Thoracic aorta (tissue), 2 donors: ENCODE measurements at regions not wholly inside any gene's neighbourhood (a gene's known extent, or its start where the extent isn't known, plus 50 kb on each side); places are given as distances from the start of the nearest gene placed in this dataset.

Source experiments
- ATAC-seq: fragments of 150-250 bp; one replicate; pipeline ENCODE4 v1.8.0; 2017; ENCODE audit warnings: low read depth; ENCODE audit not compliant: insufficient number of reproducible peaks, low FRiP score
- DNase-seq: peaks from one replicate; pipeline ENCODE4 v3.0.0-alpha.2; 2020; ENCODE audit warnings: low spot score
- H3K27ac ChIP-seq, 2 donors: fragments of 200-600 bp; sonication (generic); 1 replicate in 1 of 2; 2 replicates in 1 of 2; pipeline ENCODE4 v1.5.1; 2016; ENCODE audit warnings: mild to moderate bottlenecking in 2 of 2, moderate library complexity in 2 of 2
- H3K27me3 ChIP-seq: fragments of 200-600 bp; sonication (generic); replicated peaks from 2 replicates; pipeline ENCODE4 v1.6.0; 2016; ENCODE audit warnings: mild to moderate bottlenecking; ENCODE audit not compliant: insufficient read depth
- H3K36me3 ChIP-seq: fragments of 200-600 bp; sonication (generic); one replicate; pipeline ENCODE4 v1.5.1; 2016
- H3K4me1 ChIP-seq, 2 donors: fragments of 200-600 bp; sonication (generic); 1 replicate in 1 of 2; 2 replicates in 1 of 2; pipeline versions ENCODE4 v1.5.1 to v1.6.0; 2016; ENCODE audit warnings: low read depth in 2 of 2, mild to moderate bottlenecking in 1 of 2; ENCODE audit not compliant: control insufficient read depth in 1 of 2
- H3K4me3 ChIP-seq: fragments of 200-600 bp; sonication (generic); 2 replicates; pipeline ENCODE4 v1.5.1; 2016; ENCODE audit warnings: mild to moderate bottlenecking
- H3K9me3 ChIP-seq: fragments of 200-600 bp; sonication (generic); 2 replicates; pipeline ENCODE4 v1.5.1; 2016
- CTCF ChIP-seq: fragments of 200-600 bp; sonication (generic); IDR thresholded peaks from one replicate; pipeline ENCODE4 v1.5.1; 2019; ENCODE audit warnings: antibody characterized with exemption

GRCh38 chr9:89939181-89939580 is 334.4 kb downstream of the GADD45G start:
- ATAC-seq = no peak
- Histone ChIP-seq H3K36me3 (no peaks in the 10 kb centered on the region), H3K4me1 (peaks cover 10 to 66% of the 10 kb centered on the region in 2 donors), H3K9me3 (no peaks in the 10 kb centered on the region), H3K4me3 (no peak overlapping the region), H3K27me3 (no peaks in the 10 kb centered on the region), H3K27ac (no peak overlapping the region)
- no peak for TF ChIP-seq CTCF
- DNase-seq = no peak

- TF ChIP-seq CTCF = no peak
- H3K4me3 ChIP-seq = no peak overlapping the region
- no peak overlapping the region for H3K27ac ChIP-seq
- ATAC-seq (no peak), DNase-seq (no peak)
- H3K36me3 ChIP-seq = no peaks in the 10 kb centered on the region
- no peaks in the 10 kb centered on the region for H3K27me3 ChIP-seq
- peaks cover 9 to 60% of the 10 kb centered on the region in 2 donors for H3K4me1 ChIP-seq
- H3K9me3 ChIP-seq = no peaks in the 10 kb centered on the region
Measured at GRCh38 chr9:89939626-89940292, 334.9 kb downstream of the GADD45G start.

- TF ChIP-seq CTCF = no peak
- Histone ChIP-seq H3K4me3 (no peak overlapping the region), H3K4me1 (peaks cover 9 to 51% of the 10 kb centered on the region in 2 donors), H3K36me3 (no peaks in the 10 kb centered on the region), H3K27me3 (no peaks in the 10 kb centered on the region), H3K9me3 (no peaks in the 10 kb centered on the region), H3K27ac (no peak overlapping the region)
- DNase-seq = no peak
- no peak for ATAC-seq
Measured at GRCh38 chr9:89940625-89941024, 335.8 kb downstream of the GADD45G start.

DNA sequence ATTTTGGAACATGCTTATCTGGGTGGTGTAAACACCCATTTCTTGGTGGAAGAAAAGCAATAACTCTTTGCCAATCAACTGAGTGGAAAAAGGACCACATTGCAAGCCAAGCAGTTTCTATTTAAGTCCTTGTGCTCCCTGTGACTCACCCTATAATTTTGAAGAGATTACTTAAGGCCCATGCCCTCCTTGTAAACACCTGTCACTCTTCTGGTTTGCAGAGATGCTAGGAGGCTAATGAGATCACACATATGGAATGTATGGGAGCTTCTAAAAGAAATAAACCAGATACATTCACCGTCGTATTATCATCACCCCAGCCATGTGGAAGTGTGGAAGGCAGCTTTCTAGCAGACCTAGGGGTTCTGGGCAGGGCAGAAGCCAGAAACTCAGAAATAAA is 337.1 kb downstream of the GADD45G start:
- peak; percentile 99 for ATAC-seq
- Histone ChIP-seq H3K4me1 (peaks cover 9 to 43% of the 10 kb centered on the region in 2 donors), H3K9me3 (no peaks in the 10 kb centered on the region), H3K27me3 (no peaks in the 10 kb centered on the region), H3K27ac (peak overlapping the region; percentile 43 to 58), H3K36me3 (no peaks in the 10 kb centered on the region), H3K4me3 (no peak overlapping the region)
- no peak for TF ChIP-seq CTCF
- DNase-seq = no peak

DNA sequence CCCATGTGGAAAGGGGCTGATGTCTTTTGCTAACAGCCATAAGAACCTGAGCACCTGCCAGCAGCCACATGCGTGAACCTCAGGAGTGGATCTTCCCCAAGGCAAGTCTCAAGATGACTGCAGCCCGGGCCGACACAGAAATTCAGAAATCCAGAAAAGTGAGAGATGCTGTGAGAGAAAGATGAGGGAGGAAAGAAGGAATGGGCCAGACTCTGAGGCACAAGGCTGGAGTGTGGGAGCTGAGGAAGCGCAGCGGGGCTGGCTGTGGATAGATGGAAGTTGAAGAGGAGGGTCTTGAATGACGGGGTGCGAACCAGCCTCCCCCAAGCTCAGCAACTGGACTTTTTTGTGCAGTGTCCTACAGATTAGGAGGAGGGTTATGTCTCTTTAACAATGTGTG is 337.8 kb downstream of the GADD45G start:
- no peak for TF ChIP-seq CTCF
- Histone ChIP-seq H3K27me3 (no peaks in the 10 kb centered on the region), H3K4me3 (no peak overlapping the region), H3K36me3 (no peaks in the 10 kb centered on the region), H3K9me3 (no peaks in the 10 kb centered on the region), H3K4me1 (peaks cover 9 to 43% of the 10 kb centered on the region in 2 donors), H3K27ac (peak overlapping the region in 1 of 2 donors; percentile 43)
- DNase-seq (no peak), ATAC-seq (no peak)
